ENCODE measurements at regions not wholly inside any gene's neighbourhood (a gene's known extent, or its start where the extent isn't known, plus 50 kb on each side); places are given as distances from the start of the nearest gene placed in this dataset.

DNA sequence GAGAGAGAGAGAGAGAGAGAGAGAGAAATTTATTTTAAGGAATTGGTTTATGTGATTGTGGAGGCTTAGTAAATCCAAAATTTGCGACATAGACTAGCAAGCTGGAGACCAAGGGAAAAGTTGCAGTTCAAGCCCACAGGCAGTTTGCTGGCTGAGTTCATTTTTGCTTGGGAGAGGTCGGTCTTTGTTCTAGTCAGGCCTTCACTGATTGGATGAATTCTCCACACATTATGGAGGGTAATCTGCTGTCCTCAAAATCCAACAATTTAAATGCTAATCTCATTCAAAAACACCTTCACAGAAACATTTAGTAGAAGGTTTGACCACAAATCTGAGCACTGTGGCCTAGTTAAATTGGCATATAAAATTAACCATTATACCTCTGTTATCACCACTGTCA is 439.6 kb downstream of the EPM2A start:
- Histone ChIP-seq H3K4me2 (ENCODE audit: low read depth, low read length) (no peak overlapping the region), H3K4me1 (ENCODE audit: insufficient read depth, low read length) (peaks cover 15% of the 10 kb centered on the region), H3K27me3 (ENCODE audit: control insufficient read depth in 1 of 2, insufficient read depth in 2 of 2, low read length in 2 of 2) (no peaks in the 10 kb centered on the region), H3K9ac (ENCODE audit: insufficient read depth, low read depth, low read length) (no peak overlapping the region), H3K9me3 (ENCODE audit: low read length) (no peaks in the 10 kb centered on the region), H3K36me3 (replicated peaks in 1 of 2; ENCODE audit: control insufficient read depth in 1 of 2, insufficient read depth in 2 of 2, low read length in 2 of 2) (no peaks in the 10 kb centered on the region), H4K20me1 (ENCODE audit: insufficient read depth, low read length) (no peaks in the 10 kb centered on the region), H2AFZ (ENCODE audit: low read length) (no peak overlapping the region), H3K4me3 (replicated peaks in 1 of 3; ENCODE audit: insufficient read depth in 1 of 3, low read depth in 2 of 3, low read length in 3 of 3) (no peak overlapping the region), H3K79me2 (ENCODE audit: insufficient read depth, low read length) (no peaks in the 10 kb centered on the region), H3K27ac (ENCODE audit: extremely low read length, insufficient read depth, low read length) (no peak overlapping the region)
- DNase-seq (ENCODE audit: low spot score) = no peak
- ATAC-seq = no peak
- in situ Hi-C loops (cut with HindIII; ENCODE audit: extremely low pct_ligation_motif_present, low pct_unique_long_range_greater_than_20kb) = no loop called here
- CTCF ChIA-PET (ENCODE audit: low intra/inter-chr PET ratio, low total read pairs) = no interaction called here
- TF ChIP-seq, protein P1, sequence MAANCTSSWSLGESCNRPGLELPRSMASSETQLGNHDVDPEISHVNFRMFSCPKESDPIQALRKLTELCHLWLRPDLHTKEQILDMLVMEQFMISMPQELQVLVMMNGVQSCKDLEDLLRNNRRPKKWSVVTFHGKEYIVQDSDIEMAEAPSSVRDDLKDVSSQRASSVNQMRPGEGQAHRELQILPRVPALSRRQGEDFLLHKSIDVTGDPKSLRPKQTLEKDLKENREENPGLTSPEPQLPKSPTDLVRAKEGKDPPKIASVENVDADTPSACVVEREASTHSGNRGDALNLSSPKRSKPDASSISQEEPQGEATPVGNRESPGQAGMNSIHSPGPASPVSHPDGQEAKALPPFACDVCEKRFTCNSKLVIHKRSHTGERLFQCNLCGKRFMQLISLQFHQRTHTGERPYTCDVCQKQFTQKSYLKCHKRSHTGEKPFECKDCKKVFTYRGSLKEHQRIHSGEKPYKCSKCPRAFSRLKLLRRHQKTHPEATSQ (CRISPR knock-in tag; IDR thresholded peaks at IDR 0.05; ENCODE audit: borderline replicate concordance) = no peak
- TF ChIP-seq HMG20B (CRISPR knock-in tag; conservative IDR thresholded peaks at IDR 0.05) = no peak
- TF ChIP-seq SMARCC2 (IDR thresholded peaks at IDR 0.05) = no peak
- no peak for TF ChIP-seq ZNF343 (CRISPR knock-in tag; IDR thresholded peaks at IDR 0.05)
- TF ChIP-seq TCF7L2 (IDR thresholded peaks at IDR 0.05; ENCODE audit: low read depth, low read length) = no peak
- no peak for TF ChIP-seq ZNF703 (CRISPR knock-in tag; IDR thresholded peaks at IDR 0.05; ENCODE audit: borderline replicate concordance)
- FAIRE-seq = no peak
- 33% methylated on average over 2 of the region's 2 CpGs for WGBS (ENCODE audit: low lambda C conversion rate)
- no TSS peak for BruUV-seq (replicated peaks)
- intact Hi-C loops (cut with micrococcal nuclease; ENCODE audit: unreplicated experiment) = no loop called here
- POLR2A ChIA-PET = interaction anchor here (1.4 kb wide), 1 partner anchor 30 kb away, joined by 3 read pairs; no protein-coding TSS in a partner anchor

GRCh38 chr6:145305670-145306069 is 429.6 kb downstream of the EPM2A start:
- WGBS (ENCODE audit: low lambda C conversion rate) = 26% methylated on average over 1 of the region's 1 CpG
- H3K27me3 ChIP-seq (ENCODE audit: control insufficient read depth in 1 of 2, insufficient read depth in 2 of 2, low read length in 2 of 2) = 0 out of 5 replicates have a peak, but pooled peaks cover 0 to 2% of the 10 kb centered on the region in 2 experiments
- no peak overlapping the region for H3K27ac ChIP-seq (ENCODE audit: extremely low read length, insufficient read depth, low read length)
- FAIRE-seq (no peak), ATAC-seq (no peak), DNase-seq (ENCODE audit: low spot score) (no peak)
- no peaks in the 10 kb centered on the region for H3K4me1 ChIP-seq (ENCODE audit: insufficient read depth, low read length)
- no peak overlapping the region for H3K9ac ChIP-seq (ENCODE audit: insufficient read depth, low read depth, low read length)
- no peaks in the 10 kb centered on the region for H3K9me3 ChIP-seq (ENCODE audit: low read length)
- H2AFZ ChIP-seq (ENCODE audit: low read length) = no peak overlapping the region
- no peaks in the 10 kb centered on the region for H3K36me3 ChIP-seq (replicated peaks in 1 of 2; ENCODE audit: control insufficient read depth in 1 of 2, insufficient read depth in 2 of 2, low read length in 2 of 2)
- no peaks in the 10 kb centered on the region for H3K79me2 ChIP-seq (ENCODE audit: insufficient read depth, low read length)
- H3K4me2 ChIP-seq (ENCODE audit: low read depth, low read length) = no peak overlapping the region
- no TSS peak for BruUV-seq (replicated peaks)
- ChIA-PET POLR2A (no interaction called here), CTCF (ENCODE audit: low intra/inter-chr PET ratio, low total read pairs) (no interaction called here)
- in situ Hi-C loops (cut with HindIII; ENCODE audit: extremely low pct_ligation_motif_present, low pct_unique_long_range_greater_than_20kb) = no loop called here
- intact Hi-C loops (cut with micrococcal nuclease; ENCODE audit: unreplicated experiment) = no loop called here
- H4K20me1 ChIP-seq (ENCODE audit: insufficient read depth, low read length) = no peaks in the 10 kb centered on the region
- H3K4me3 ChIP-seq (replicated peaks in 1 of 3; ENCODE audit: insufficient read depth in 1 of 3, low read depth in 2 of 3, low read length in 3 of 3) = no peak overlapping the region
- no peak for TF ChIP-seq ZNF484 (CRISPR knock-in tag; IDR thresholded peaks at IDR 0.05; ENCODE audit: borderline replicate concordance, low read depth)
- TF ChIP-seq, protein P2, sequence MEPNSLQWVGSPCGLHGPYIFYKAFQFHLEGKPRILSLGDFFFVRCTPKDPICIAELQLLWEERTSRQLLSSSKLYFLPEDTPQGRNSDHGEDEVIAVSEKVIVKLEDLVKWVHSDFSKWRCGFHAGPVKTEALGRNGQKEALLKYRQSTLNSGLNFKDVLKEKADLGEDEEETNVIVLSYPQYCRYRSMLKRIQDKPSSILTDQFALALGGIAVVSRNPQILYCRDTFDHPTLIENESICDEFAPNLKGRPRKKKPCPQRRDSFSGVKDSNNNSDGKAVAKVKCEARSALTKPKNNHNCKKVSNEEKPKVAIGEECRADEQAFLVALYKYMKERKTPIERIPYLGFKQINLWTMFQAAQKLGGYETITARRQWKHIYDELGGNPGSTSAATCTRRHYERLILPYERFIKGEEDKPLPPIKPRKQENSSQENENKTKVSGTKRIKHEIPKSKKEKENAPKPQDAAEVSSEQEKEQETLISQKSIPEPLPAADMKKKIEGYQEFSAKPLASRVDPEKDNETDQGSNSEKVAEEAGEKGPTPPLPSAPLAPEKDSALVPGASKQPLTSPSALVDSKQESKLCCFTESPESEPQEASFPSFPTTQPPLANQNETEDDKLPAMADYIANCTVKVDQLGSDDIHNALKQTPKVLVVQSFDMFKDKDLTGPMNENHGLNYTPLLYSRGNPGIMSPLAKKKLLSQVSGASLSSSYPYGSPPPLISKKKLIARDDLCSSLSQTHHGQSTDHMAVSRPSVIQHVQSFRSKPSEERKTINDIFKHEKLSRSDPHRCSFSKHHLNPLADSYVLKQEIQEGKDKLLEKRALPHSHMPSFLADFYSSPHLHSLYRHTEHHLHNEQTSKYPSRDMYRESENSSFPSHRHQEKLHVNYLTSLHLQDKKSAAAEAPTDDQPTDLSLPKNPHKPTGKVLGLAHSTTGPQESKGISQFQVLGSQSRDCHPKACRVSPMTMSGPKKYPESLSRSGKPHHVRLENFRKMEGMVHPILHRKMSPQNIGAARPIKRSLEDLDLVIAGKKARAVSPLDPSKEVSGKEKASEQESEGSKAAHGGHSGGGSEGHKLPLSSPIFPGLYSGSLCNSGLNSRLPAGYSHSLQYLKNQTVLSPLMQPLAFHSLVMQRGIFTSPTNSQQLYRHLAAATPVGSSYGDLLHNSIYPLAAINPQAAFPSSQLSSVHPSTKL (CRISPR knock-in tag; IDR thresholded peaks at IDR 0.05) = no peak
- TF ChIP-seq ATF1 (CRISPR knock-in tag; IDR thresholded peaks at IDR 0.05) = no peak
- no peak for TF ChIP-seq SMAD9 (CRISPR knock-in tag; IDR thresholded peaks at IDR 0.05)
- no peak for TF ChIP-seq EP300 (IDR thresholded peaks at IDR 0.05; ENCODE audit: low read depth in 2 of 2, low read length in 2 of 2)
- TF ChIP-seq EP300 (CRISPR knock-in tag; IDR thresholded peaks at IDR 0.05; ENCODE audit: borderline replicate concordance) = no peak
- no peak for TF ChIP-seq SRY (CRISPR knock-in tag; IDR thresholded peaks at IDR 0.05)
- no peak for TF ChIP-seq ZNF616 (CRISPR knock-in tag; IDR thresholded peaks at IDR 0.05; ENCODE audit: low read depth)
- TF ChIP-seq NBN (conservative IDR thresholded peaks at IDR 0.05) = no peak
- no peak for TF ChIP-seq ZEB1 (IDR thresholded peaks at IDR 0.05; ENCODE audit: insufficient replicate concordance, low read depth)
- no peak for TF ChIP-seq ZNF143 (CRISPR knock-in tag; IDR thresholded peaks at IDR 0.05)

Measured in HepG2 (cell line).